M059J (cell line): ENCODE measurements at regions not wholly inside any gene's neighbourhood (a gene's known extent, or its start where the extent isn't known, plus 50 kb on each side); places are given as distances from the start of the nearest gene placed in this dataset.
A peak's percentile ranks its signal among the peaks of the same experiment; 100 is the strongest.

Experiments used
- DNase-seq: peaks from one replicate; pipeline ENCODE4 v3.0.0-alpha.2; 2012; ENCODE audit warnings: low read depth

- no peak for DNase-seq
Measured at GRCh38 chr15:92224843-92225242, 168.8 kb upstream of the ST8SIA2 start.

GRCh38 chr15:92226020-92226612 lies 167.6 kb upstream of the ST8SIA2 start:
- DNase-seq = peak; percentile 8

- DNase-seq = no peak
Measured at GRCh38 chr15:92228830-92229229, 164.9 kb upstream of the ST8SIA2 start.

GRCh38 chr15:92231461-92231860 lies 162.2 kb upstream of the ST8SIA2 start:
- DNase-seq = no peak

GRCh38 chr15:92232317-92232716 lies 161.4 kb upstream of the ST8SIA2 start:
- no peak for DNase-seq

- DNase-seq = no peak
Measured at GRCh38 chr15:92232876-92233275, 160.8 kb upstream of the ST8SIA2 start.

GRCh38 chr15:92243227-92243626 lies 150.5 kb upstream of the ST8SIA2 start:
- no peak for DNase-seq

- DNase-seq = no peak
Measured at GRCh38 chr15:92244703-92245102, 149.0 kb upstream of the ST8SIA2 start.

- DNase-seq = no peak
Measured at GRCh38 chr15:92247649-92248242, 145.9 kb upstream of the ST8SIA2 start.

- DNase-seq = no peak
Measured at GRCh38 chr15:92266796-92267685, 126.6 kb upstream of the ST8SIA2 start.

GRCh38 chr15:92268900-92269299 lies 124.8 kb upstream of the ST8SIA2 start:
- DNase-seq = no peak

- DNase-seq = peak; percentile 2
Measured at GRCh38 chr15:92271179-92271578, 122.5 kb upstream of the ST8SIA2 start.

GRCh38 chr15:92272106-92272505 lies 121.6 kb upstream of the ST8SIA2 start:
- no peak for DNase-seq

- no peak for DNase-seq
Measured at GRCh38 chr15:92273286-92273685, 120.4 kb upstream of the ST8SIA2 start.

- no peak for DNase-seq
Measured at GRCh38 chr15:92273723-92274122, 120.0 kb upstream of the ST8SIA2 start.

- peak; percentile 49 for DNase-seq
Measured at GRCh38 chr15:92277776-92278175, 115.9 kb upstream of the ST8SIA2 start.

GRCh38 chr15:92283813-92284212 lies 109.9 kb upstream of the ST8SIA2 start:
- DNase-seq = no peak

GRCh38 chr15:92288755-92289154 lies 104.9 kb upstream of the ST8SIA2 start:
- no peak for DNase-seq

GRCh38 chr15:92289733-92290132 lies 103.9 kb upstream of the ST8SIA2 start:
- no peak for DNase-seq

- no peak for DNase-seq
Measured at GRCh38 chr15:92290359-92290992, 103.2 kb upstream of the ST8SIA2 start.

- DNase-seq = no peak
Measured at GRCh38 chr15:92291900-92292299, 101.8 kb upstream of the ST8SIA2 start.

GRCh38 chr15:92294759-92295158 lies 98.9 kb upstream of the ST8SIA2 start:
- no peak for DNase-seq
